ENCODE measurements at regions not wholly inside any gene's neighbourhood (a gene's known extent, or its start where the extent isn't known, plus 50 kb on each side); places are given as distances from the start of the nearest gene placed in this dataset.

- Histone ChIP-seq H3K36me3 (ENCODE audit: control insufficient read depth, insufficient read depth, low read length) (no peaks in the 10 kb centered on the region), H3K27ac (ENCODE audit: low read depth, low read length, severe bottlenecking) (no peak overlapping the region), H3K4me1 (ENCODE audit: control insufficient read depth, insufficient read depth, low read length, poor library complexity, severe bottlenecking) (no peaks in the 10 kb centered on the region), H3K9me3 (ENCODE audit: control insufficient read depth, low read length) (no peaks in the 10 kb centered on the region), H3K4me3 (ENCODE audit: extremely low read depth, insufficient read depth, low read length, poor library complexity, severe bottlenecking) (no peak overlapping the region)
- 75 to 96% methylated on average over 2 to 4 of the region's 5 CpGs for WGBS, 2 experiments (ENCODE audit: insufficient coverage in 2 of 2)
These were observed 101.5 kb upstream of the UBE2E1 start for GRCh38 chr3:23704298-23704697.

- Histone ChIP-seq H3K36me3 (ENCODE audit: control insufficient read depth, insufficient read depth, low read length) (no peaks in the 10 kb centered on the region), H3K4me3 (ENCODE audit: extremely low read depth, insufficient read depth, low read length, poor library complexity, severe bottlenecking) (no peak overlapping the region), H3K27ac (ENCODE audit: low read depth, low read length, severe bottlenecking) (no peak overlapping the region), H3K4me1 (ENCODE audit: control insufficient read depth, insufficient read depth, low read length, poor library complexity, severe bottlenecking) (peaks cover 4% of the 10 kb centered on the region), H3K9me3 (ENCODE audit: control insufficient read depth, low read length) (no peaks in the 10 kb centered on the region)
- 83 to 90% methylated on average over 1 to 2 of the region's 2 CpGs for WGBS, 2 experiments (ENCODE audit: insufficient coverage in 2 of 2)
These were observed 99.6 kb upstream of the UBE2E1 start for GRCh38 chr3:23706111-23706510.

GRCh38 chr3:23709987-23710386, 95.8 kb upstream of the UBE2E1 start:
- Histone ChIP-seq H3K9me3 (ENCODE audit: control insufficient read depth, low read length) (no peaks in the 10 kb centered on the region), H3K4me1 (ENCODE audit: control insufficient read depth, insufficient read depth, low read length, poor library complexity, severe bottlenecking) (peaks cover 4% of the 10 kb centered on the region), H3K36me3 (ENCODE audit: control insufficient read depth, insufficient read depth, low read length) (no peaks in the 10 kb centered on the region), H3K27ac (ENCODE audit: low read depth, low read length, severe bottlenecking) (peak overlapping the region; percentile 45), H3K4me3 (ENCODE audit: extremely low read depth, insufficient read depth, low read length, poor library complexity, severe bottlenecking) (no peak overlapping the region)
- WGBS, 2 experiments (ENCODE audit: insufficient coverage in 2 of 2) = 45% methylated on average over 1 of the region's 2 CpGs; no CpG with 5 or more reads in 1 of the 2 experiments

- Histone ChIP-seq H3K36me3 (ENCODE audit: control insufficient read depth, insufficient read depth, low read length) (no peaks in the 10 kb centered on the region), H3K4me1 (ENCODE audit: control insufficient read depth, insufficient read depth, low read length, poor library complexity, severe bottlenecking) (peaks cover 4% of the 10 kb centered on the region), H3K27ac (ENCODE audit: low read depth, low read length, severe bottlenecking) (peak overlapping the region; percentile 45), H3K4me3 (ENCODE audit: extremely low read depth, insufficient read depth, low read length, poor library complexity, severe bottlenecking) (no peak overlapping the region), H3K9me3 (ENCODE audit: control insufficient read depth, low read length) (no peaks in the 10 kb centered on the region)
- 78 to 79% methylated on average over 7 to 9 of the region's 9 CpGs for WGBS, 2 experiments (ENCODE audit: insufficient coverage in 2 of 2)
These were observed 95.2 kb upstream of the UBE2E1 start for GRCh38 chr3:23710555-23710954.

- WGBS, 2 experiments (ENCODE audit: insufficient coverage in 2 of 2) = 88 to 97% methylated on average over 8 to 9 of the region's 10 CpGs
- Histone ChIP-seq H3K4me3 (ENCODE audit: extremely low read depth, insufficient read depth, low read length, poor library complexity, severe bottlenecking) (no peak overlapping the region), H3K36me3 (ENCODE audit: control insufficient read depth, insufficient read depth, low read length) (no peaks in the 10 kb centered on the region), H3K27ac (ENCODE audit: low read depth, low read length, severe bottlenecking) (no peak overlapping the region), H3K4me1 (ENCODE audit: control insufficient read depth, insufficient read depth, low read length, poor library complexity, severe bottlenecking) (peaks cover 4% of the 10 kb centered on the region), H3K9me3 (ENCODE audit: control insufficient read depth, low read length) (peaks cover 2% of the 10 kb centered on the region)
These were observed 93.8 kb upstream of the UBE2E1 start for GRCh38 chr3:23711916-23712494.

GRCh38 chr3:23712656-23713559, 92.8 kb upstream of the UBE2E1 start:
- H3K27ac ChIP-seq (ENCODE audit: low read depth, low read length, severe bottlenecking) = peak overlapping the region; percentile 37
- WGBS, 2 experiments (ENCODE audit: insufficient coverage in 2 of 2) = 41 to 44% methylated on average over 7 to 8 of the region's 9 CpGs
- peaks cover 4% of the 10 kb centered on the region for H3K4me1 ChIP-seq (ENCODE audit: control insufficient read depth, insufficient read depth, low read length, poor library complexity, severe bottlenecking)
- peaks cover 2% of the 10 kb centered on the region for H3K9me3 ChIP-seq (ENCODE audit: control insufficient read depth, low read length)
- H3K4me3 ChIP-seq (ENCODE audit: extremely low read depth, insufficient read depth, low read length, poor library complexity, severe bottlenecking) = no peak overlapping the region
- no peaks in the 10 kb centered on the region for H3K36me3 ChIP-seq (ENCODE audit: control insufficient read depth, insufficient read depth, low read length)

- Histone ChIP-seq H3K4me3 (ENCODE audit: extremely low read depth, insufficient read depth, low read length, poor library complexity, severe bottlenecking) (no peak overlapping the region), H3K9me3 (ENCODE audit: control insufficient read depth, low read length) (peaks cover 2% of the 10 kb centered on the region), H3K36me3 (ENCODE audit: control insufficient read depth, insufficient read depth, low read length) (no peaks in the 10 kb centered on the region), H3K27ac (ENCODE audit: low read depth, low read length, severe bottlenecking) (no peak overlapping the region), H3K4me1 (ENCODE audit: control insufficient read depth, insufficient read depth, low read length, poor library complexity, severe bottlenecking) (peaks cover 4% of the 10 kb centered on the region)
- no CpG with 5 or more reads among the region's 4 CpGs for WGBS, 2 experiments (ENCODE audit: insufficient coverage in 2 of 2)
These were observed 92.1 kb upstream of the UBE2E1 start for GRCh38 chr3:23713641-23714040.

GRCh38 chr3:23720059-23720458, 85.7 kb upstream of the UBE2E1 start:
- WGBS, 2 experiments (ENCODE audit: insufficient coverage in 2 of 2) = 88% methylated on average over 2 of the region's 2 CpGs; no CpG with 5 or more reads in 1 of the 2 experiments
- Histone ChIP-seq H3K9me3 (ENCODE audit: control insufficient read depth, low read length) (peaks cover 2% of the 10 kb centered on the region), H3K4me1 (ENCODE audit: control insufficient read depth, insufficient read depth, low read length, poor library complexity, severe bottlenecking) (no peaks in the 10 kb centered on the region), H3K4me3 (ENCODE audit: extremely low read depth, insufficient read depth, low read length, poor library complexity, severe bottlenecking) (no peak overlapping the region), H3K36me3 (ENCODE audit: control insufficient read depth, insufficient read depth, low read length) (no peaks in the 10 kb centered on the region), H3K27ac (ENCODE audit: low read depth, low read length, severe bottlenecking) (no peak overlapping the region)

GRCh38 chr3:23720885-23721284, 84.9 kb upstream of the UBE2E1 start:
- WGBS, 2 experiments (ENCODE audit: insufficient coverage in 2 of 2) = no CpG with 5 or more reads among the region's 2 CpGs
- no peak overlapping the region for H3K27ac ChIP-seq (ENCODE audit: low read depth, low read length, severe bottlenecking)
- peaks cover 2% of the 10 kb centered on the region for H3K9me3 ChIP-seq (ENCODE audit: control insufficient read depth, low read length)
- H3K4me3 ChIP-seq (ENCODE audit: extremely low read depth, insufficient read depth, low read length, poor library complexity, severe bottlenecking) = no peak overlapping the region
- no peaks in the 10 kb centered on the region for H3K36me3 ChIP-seq (ENCODE audit: control insufficient read depth, insufficient read depth, low read length)
- no peaks in the 10 kb centered on the region for H3K4me1 ChIP-seq (ENCODE audit: control insufficient read depth, insufficient read depth, low read length, poor library complexity, severe bottlenecking)

- no peak overlapping the region for H3K27ac ChIP-seq (ENCODE audit: low read depth, low read length, severe bottlenecking)
- H3K9me3 ChIP-seq (ENCODE audit: control insufficient read depth, low read length) = no peaks in the 10 kb centered on the region
- no peaks in the 10 kb centered on the region for H3K36me3 ChIP-seq (ENCODE audit: control insufficient read depth, insufficient read depth, low read length)
- no peak overlapping the region for H3K4me3 ChIP-seq (ENCODE audit: extremely low read depth, insufficient read depth, low read length, poor library complexity, severe bottlenecking)
- WGBS, 2 experiments (ENCODE audit: insufficient coverage in 2 of 2) = 82 to 87% methylated on average over 5 of the region's 5 CpGs
- H3K4me1 ChIP-seq (ENCODE audit: control insufficient read depth, insufficient read depth, low read length, poor library complexity, severe bottlenecking) = no peaks in the 10 kb centered on the region
These were observed 82.6 kb upstream of the UBE2E1 start for GRCh38 chr3:23723141-23723540.

GRCh38 chr3:23723930-23724329, 81.8 kb upstream of the UBE2E1 start:
- Histone ChIP-seq H3K9me3 (ENCODE audit: control insufficient read depth, low read length) (no peaks in the 10 kb centered on the region), H3K4me1 (ENCODE audit: control insufficient read depth, insufficient read depth, low read length, poor library complexity, severe bottlenecking) (peaks cover 7% of the 10 kb centered on the region), H3K36me3 (ENCODE audit: control insufficient read depth, insufficient read depth, low read length) (no peaks in the 10 kb centered on the region), H3K27ac (ENCODE audit: low read depth, low read length, severe bottlenecking) (no peak overlapping the region), H3K4me3 (ENCODE audit: extremely low read depth, insufficient read depth, low read length, poor library complexity, severe bottlenecking) (no peak overlapping the region)

All from mesodermal cell (in vitro differentiated cells).